IPS-NIHi7 (cell line): ENCODE measurements at regions not wholly inside any gene's neighbourhood (a gene's known extent, or its start where the extent isn't known, plus 50 kb on each side); places are given as distances from the start of the nearest gene placed in this dataset.

Experiments used
- DNase-seq: peaks from one replicate; pipeline ENCODE4 v3.0.0; 2012; ENCODE audit warnings: mixed read lengths; ENCODE audit errors: extremely low spot score

DNA sequence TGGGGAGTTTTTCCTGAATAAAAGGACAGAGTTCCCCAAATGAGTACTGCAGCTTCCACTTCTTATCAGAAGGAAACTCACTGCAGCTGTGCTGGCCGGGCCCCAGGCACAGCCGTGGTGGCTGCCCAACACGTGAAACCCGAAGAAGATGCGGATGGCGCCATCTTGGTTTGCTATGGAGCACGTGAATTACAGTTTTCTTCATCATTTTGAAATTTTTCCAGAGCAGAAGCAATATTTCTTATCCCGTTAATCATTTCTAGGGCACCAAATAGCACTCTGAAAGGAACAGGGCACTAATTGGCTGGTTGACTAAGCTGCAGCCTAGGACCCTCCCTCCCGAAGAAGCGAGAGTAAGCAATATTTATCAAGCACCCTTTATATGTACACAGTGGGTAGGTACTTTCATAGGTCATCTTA, 63.2 kb upstream of the EPS8L3 start:
- no peak for DNase-seq

DNA sequence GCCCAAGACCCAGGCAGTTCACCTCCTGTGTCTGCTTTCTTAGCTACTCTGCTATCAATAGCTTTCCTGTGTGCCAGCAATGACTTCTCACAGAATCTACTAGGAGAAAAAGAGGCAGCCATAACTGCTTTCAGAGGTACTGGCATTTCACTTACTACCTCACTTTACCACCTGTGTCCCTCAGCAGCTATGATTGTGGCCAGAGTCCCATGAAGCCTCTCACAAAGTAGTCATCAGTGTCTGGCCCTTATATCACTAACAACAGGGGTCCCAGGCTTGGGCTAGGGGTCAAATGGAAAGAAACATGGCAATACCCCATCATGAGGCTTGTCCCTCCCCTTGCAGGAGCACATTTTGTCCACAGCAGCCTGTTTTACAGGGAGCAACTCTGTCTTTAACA, 62.7 kb upstream of the EPS8L3 start:
- DNase-seq: no peak

DNA sequence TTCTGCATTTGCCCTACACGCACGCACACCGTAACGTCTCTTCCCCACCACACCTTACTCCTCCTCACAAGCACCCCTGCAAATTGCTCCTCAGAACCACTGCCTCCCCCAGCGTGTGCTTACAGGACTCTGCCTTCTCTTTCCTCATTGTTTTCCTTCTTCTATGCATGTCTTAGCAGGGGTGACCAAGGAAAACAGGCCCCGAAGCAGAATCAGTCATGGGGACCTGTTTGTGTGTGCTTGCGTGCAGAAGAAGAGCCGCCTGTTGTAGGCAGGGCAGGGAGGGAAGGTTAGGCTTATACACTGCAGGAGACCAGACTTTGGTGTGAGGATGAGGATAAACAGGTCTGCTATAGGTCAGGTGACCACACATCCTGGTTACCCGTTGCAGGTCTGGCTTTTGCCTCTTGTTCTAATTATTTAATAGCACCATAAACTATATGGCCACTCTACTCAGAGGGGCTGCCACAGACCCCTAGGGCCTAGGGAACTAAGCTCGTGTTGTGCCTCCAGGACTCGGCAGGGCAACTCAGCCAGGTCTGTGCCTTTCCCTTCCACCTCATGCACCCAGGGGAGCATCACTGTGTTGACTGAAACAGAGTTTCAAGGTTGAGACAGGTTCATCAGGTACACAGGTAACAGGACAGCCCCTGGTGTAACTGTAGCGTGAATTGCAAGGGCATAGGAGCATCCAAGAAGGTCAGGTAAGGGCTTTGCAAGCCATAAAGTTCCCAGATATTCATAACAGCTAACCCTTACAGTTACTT, 60.8 kb upstream of the EPS8L3 start:
- no peak for DNase-seq

DNA sequence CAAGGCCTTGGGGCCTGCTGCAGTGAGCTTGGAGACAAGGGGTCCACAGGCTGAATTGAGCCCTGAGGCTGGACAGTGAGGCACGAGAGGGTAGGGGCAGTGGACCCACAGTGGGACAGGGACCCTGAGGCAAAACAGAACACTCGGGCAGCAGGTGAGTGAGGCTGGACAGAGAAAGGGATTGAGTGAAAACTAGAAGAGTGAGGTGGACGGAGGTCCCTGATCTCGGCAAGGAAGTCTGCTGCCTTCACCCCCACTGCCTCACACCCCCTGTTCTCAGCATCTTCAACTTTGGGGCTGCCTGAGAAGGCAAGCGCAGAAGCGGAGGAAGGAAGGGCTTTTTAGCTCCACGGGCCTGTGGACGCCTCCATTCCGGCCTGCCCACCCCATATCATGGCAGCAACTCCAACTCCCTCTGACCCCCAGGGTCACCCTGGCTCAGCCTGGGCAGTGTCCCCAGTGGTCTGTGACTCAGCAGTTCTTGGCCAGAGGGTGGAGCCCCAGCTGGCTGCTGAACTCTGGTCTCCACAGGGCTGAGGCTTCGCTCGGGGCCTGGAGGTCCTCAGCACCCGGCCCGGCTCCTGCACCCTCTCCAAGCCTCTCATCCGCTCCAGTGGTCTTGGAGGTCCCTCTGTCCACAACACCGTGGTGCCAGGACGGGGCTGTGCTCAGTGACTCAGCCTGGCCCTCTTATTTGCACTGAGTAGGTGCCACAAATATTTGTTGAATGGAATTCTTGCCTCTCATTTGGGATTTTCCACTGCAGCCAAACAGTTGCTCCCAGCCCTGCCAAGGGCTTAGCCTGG, 60.0 kb upstream of the EPS8L3 start:
- no peak for DNase-seq

DNA sequence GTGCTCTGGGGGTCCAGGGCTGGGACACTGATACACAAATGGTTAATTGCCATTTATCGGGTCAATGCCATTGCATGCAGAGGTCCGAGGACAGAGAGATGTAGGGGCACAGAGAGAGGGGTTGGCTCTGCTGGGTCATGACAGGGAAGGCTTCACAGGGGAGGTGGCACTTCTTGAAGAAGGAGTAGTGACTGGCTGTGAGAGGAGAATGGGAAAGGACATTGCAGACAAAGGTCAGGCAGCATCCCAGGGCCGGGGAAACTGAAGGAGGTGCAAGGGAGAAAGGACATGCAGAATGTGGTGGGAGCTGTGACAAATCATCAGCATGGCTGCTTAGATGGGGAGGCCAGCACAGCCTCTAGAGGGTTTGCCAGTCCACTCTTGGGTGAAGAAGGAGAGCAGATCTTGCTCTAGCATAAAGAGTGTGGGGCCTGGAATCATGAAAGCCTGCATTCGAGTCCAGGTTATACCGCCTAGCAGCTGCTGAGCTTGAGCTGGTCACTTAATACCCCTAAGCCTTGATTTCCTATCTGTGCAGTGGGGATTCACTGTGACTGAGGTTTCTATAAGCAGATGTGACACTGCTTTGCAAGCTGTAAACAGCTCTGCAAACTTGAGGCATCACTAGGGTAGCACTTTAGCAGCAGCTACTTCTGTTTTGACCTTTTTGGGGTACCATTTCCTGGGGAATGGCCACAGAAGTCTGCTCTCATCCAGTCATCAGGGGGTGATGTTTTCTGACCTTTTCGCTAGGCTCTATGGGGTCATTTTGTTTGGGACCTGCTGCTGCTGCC, 59.2 kb upstream of the EPS8L3 start:
- DNase-seq: no peak

DNA sequence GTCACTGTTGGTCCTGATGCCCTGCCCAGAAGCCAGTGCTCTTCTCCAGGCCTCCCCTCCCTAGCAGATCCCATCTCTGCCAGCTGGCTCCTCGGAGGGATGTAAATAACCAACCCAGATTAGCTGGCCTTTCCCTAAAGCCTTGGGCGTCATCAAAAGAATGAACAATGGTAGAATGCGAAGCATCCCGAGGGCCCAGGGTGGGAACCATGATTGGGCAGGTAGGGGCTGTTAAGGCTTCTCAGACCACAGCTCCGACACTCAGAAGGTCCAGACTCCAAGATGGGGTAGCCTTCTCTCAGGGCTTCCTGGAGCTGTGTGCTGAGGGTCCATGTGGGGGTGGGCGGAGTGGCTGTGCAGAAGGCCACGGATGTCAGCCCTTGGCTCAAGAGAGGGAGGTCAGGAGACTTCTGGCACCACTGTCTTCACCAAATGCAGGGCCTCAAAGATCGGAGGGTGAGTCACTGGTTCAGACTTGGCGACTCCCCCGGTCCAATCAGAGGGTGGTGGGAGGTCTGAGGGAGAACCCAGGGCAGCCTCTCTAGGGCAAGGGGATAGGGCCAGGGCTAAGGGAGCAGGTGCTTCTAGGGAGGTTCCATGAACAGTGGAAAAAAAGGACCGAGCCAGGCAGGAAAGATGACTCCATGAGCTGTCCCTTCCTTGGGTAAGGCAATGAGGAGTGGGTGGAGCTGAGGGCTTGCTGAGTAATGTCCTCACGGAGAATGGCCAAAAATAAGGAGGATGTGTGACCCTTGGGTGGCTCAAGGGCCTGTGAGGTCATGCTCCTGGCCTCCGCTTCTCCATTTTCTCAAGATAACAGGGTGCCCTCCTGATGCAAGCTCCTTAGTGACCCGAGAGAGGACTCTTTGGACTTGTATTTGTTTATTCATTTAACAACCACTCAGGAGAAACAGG, 58.4 kb upstream of the EPS8L3 start:
- no peak for DNase-seq

DNA sequence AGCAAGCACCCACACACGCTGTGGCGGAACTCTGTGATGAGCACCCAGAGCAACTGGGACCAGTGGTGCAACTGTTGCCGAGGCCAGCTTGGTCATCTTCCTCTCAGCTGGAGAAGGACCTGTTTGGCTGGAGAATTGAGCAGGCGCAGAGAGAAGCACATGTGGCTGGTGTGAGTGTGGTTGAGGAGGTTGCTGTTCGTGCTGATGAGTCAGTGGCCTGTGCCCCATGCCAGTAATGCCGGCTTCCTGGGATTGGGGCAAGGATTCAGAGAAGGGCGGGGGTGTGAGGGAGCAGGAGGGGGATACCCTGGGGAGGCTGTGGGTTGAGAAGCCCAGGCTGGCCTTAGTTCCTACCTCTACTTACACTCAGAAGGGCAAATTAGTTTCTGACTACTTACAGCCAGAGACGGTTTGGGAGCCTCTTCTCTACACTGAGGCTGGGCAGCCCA, 57.5 kb upstream of the EPS8L3 start:
- DNase-seq: peak; percentile 13

DNA sequence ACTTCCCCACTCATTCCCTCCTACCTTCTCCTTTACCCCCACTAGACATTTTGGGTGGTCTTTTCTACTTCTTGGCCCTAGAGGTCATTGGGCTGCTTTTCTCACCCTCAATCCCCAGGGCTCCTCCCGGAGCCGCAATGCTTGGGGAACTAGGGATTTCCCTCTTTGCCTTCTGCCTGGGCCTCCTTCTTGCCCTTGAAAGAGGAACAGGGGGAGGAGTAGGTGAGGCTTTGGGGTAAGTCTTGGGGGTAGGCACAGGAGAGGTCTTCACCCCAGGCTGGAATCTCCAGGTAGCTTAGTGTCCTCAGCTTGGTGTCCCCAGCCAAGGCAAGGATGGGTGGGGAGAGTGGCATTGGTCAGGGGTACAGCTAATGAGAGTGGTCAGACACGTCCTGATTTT, 56.2 kb upstream of the EPS8L3 start:
- no peak for DNase-seq

DNA sequence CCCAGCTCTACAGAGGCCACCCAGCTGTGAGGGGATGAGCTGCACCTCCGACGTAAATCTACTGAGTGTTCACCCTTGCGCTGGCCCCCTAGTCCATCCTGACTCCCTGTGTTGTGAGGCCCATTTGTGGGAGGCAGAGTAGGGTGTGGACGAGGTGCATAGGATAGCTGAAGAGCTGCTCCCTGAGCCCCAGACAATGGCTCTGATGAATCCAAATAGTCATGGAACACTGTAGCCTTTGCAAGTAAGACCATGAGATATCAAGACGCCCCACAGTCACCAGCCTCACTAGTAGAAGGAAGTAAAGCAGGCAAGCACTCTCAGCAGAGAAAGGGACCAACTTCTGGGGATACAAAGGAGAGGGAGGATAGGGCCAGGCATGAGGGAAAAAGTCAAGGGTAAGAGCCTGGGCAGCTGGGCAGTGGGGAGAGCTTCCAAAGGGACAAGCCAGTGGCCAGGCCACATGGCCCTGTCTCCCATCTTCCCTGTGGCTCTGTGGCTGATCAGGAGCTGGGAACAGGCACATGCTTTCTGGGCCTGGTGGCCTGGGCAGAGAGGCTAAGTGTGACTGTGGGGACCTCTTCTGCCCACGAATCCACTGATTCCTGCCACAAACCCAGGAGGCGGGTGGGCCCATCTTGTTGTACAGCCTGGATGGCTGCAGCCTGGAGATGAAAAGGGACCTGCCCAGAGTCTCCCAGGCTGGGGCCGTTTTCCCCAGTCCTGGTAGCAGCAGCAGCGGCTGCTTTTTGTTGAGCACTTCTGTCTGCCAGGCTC, 55.5 kb upstream of the EPS8L3 start:
- DNase-seq: no peak

DNA sequence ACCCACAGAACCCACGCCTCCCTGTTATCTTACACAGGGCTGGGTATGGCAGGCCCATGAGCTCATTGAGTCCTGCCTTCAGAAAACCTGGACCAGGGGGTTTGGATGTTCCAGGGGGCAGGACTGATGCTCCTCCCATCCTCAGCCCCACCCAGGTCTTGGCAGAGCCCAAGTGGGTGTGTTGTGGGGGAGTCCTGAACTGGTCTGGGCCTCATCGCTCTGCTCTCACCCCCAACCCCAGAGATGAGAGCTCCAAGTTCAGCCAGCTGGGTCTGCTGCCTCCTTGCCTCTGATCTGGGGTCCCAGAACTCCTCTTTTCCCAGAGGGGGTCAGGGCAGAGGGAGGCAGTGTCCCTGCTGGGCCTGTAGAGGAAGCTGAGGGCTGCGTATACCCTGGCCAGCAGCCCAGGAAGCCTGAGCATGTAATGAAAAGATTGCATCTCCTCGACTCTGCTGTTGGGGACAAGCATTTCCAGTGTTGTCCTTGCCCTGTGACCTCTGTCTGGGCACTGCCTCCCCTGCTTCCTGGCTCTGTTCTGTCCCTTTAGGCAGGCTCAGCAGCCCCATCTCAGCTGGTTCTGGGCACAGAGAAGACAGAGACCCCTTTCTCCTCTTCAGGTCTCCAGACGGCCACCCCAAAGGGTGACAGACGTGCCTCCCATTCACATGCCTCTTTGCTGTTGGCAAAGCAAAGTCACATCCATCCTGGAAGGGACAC, 54.7 kb upstream of the EPS8L3 start:
- no peak for DNase-seq

DNA sequence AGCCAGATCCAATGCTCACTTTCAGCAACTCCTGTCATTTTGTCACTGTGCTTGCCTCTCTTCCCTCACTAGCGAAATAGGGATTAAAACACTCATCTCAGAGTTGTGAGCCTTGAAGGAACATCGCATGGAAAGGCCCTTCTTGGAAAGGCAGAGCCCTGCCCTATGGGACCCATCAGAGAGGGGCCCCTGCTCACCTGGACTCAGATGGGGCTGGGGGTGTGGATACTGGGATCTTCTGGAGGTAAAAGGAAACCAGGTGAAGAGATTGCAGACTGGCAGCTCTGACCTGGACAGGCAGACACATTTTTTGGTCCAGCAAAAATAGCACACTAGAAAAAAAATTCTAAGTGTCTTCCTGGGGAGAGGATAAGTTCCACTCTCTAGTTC, 54.2 kb upstream of the EPS8L3 start:
- no peak for DNase-seq

DNA sequence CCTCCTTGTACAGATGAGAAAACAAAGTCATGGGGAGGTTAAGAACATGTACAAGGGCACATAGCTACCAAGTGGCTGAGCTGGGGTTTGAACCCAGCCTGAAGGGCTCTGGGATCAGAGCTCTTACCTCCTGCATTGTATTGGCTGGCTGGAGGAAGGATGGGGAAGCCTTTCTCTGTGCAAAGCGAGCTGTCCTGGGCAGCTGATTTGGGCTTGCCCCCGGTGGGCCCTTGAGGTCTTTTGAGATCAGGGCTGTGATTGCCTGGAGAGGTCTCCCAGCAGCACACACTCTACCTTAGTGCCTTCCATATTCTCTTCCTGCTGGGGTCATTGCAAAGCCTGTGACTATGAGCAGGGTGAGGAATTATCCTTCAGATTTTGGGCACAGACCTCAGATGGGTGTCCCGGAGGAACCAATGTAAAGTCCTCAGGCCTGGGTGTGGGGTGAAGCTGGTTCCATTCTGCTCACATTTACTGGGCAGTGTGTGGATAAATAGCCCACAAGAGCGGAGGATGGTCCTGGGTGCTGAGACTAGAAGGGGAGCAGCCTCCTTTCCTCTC, 53.3 kb upstream of the EPS8L3 start:
- DNase-seq: no peak

DNA sequence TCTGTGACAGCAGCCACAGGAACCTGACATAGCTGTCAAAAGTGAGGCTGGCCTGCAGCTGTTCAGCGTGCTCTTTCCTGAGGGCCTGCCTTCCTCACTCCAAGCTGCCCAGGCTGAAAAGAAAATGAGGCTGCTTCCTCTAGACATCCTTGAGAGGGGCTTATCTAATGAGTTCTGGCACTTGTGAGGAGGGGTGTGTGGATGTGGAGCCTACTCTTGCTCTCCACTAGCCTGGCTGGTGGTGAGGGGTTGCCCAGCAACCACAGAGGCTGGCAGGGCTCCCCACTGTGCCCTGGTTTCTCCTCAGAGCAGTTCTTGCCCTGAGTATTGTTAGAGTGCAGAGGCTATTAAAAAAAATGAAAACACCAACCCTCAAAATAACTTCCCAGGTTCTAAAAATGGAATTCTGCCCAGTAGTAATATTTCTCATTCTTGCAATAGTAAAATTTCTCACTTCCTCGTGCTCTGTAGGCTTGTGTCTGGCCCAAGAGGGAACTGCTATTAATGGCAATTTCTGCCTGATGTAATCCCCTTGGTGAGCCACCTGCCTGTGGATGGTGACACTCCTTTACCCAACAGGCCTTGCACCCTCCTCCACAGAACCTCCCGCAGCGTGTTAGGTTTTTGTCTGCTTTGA, 52.6 kb upstream of the EPS8L3 start:
- no peak for DNase-seq

DNA sequence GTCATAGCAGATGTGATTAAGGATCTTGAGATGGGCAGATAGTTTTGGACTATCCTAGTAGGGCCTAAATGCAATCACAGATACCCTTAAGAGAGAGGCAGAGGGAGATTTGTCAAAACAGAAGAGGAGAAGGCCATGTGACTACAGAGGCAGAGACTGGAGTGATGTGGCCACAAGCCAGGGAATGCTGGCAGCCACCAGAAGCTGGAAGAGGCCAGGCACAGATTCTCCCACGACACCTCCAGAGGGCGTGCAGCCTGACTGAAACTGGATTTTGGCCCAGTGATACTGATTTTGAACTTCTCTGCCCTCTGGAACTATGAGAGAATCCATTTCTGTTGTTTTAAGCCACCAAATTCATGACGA, 52.1 kb upstream of the EPS8L3 start:
- DNase-seq: no peak

DNA sequence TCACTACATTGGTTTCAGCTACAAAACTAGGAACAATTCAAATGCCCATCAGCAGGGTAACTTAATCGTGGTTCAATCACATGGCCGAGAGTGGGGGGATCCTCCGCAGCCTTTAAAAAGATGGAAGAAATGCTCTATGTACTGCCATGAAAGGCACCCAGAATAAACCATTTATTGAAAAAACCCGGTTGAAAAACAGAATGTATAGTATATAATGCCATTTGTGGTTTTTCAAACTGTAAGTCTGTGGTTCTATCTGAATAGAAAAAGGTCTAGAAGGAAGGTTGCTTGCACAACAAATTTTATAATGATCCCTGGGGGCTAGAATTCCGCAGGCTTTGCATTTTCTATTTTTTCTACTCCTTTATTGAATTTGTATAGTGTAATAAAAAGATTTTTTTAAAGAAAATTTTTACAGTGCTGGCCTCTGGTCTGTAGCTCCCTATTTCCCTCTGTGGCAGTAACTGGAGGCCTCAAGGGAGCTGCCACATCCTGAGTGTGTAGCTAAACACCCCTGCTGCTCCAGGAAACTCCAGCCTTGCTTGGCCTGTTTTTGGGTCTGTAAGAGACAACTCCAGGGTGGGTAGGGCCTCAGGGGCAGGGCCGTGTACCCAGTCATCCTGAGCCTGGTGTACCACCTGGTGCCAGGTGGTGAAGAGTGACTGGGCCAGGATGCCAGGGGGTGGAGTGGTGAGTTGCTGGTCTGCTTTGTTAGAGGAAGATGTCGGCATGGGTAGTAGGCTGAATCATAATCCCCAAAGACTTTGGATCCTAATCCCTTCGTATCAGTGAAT, 51.5 kb upstream of the EPS8L3 start:
- DNase-seq: no peak

DNA sequence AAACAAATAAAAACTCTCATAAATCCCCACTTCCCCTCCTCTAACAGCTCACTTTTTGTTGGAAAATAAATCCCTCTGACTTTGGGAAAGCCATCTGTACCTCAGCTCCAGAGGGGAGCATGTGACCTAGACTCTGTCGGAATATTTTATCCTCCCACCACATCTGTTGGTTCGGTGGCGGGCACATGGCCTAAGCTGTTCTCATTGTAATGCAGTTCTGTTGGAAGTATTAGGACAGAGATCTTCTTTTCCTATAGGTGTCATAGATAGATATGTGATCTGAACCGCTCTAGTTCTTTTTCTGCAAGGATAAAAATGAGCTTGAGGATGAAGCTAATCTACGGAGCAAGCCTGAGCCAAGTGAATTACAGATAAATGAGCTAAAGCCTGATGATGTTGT, 50.5 kb upstream of the EPS8L3 start:
- no peak for DNase-seq
